Esophagus mucosa (tissue), 1 donor: ENCODE measurements at regions not wholly inside any gene's neighbourhood (a gene's known extent, or its start where the extent isn't known, plus 50 kb on each side); places are given as distances from the start of the nearest gene placed in this dataset.
"Not testable (repeated sequence)": the region's sequence is repeated elsewhere in the genome, so short reads cannot be mapped to it uniquely, and the experiment has no call there.

ENCODE experiments used
- ATAC-seq: fragments of 200-7000 bp; cut with Tn5 transposase; one replicate; pipeline ENCODE4 v1.9.1; 2020
- donor health status: DM: yes; HTN: yes; CAD: no.

- not testable (repeated sequence) for ATAC-seq
These were observed 101.8 kb upstream of the GLRA1 start for GRCh38 chr5:152026328-152027024.

GRCh38 chr5:152016421-152016820 is 91.8 kb upstream of the GLRA1 start:
- ATAC-seq: no peak

GRCh38 chr5:152007653-152008335 is 83.1 kb upstream of the GLRA1 start:
- ATAC-seq: no peak

GRCh38 chr5:152004095-152004494 is 79.4 kb upstream of the GLRA1 start:
- no peak for ATAC-seq
